ENCODE measurements at regions not wholly inside any gene's neighbourhood (a gene's known extent, or its start where the extent isn't known, plus 50 kb on each side); places are given as distances from the start of the nearest gene placed in this dataset.

DNA sequence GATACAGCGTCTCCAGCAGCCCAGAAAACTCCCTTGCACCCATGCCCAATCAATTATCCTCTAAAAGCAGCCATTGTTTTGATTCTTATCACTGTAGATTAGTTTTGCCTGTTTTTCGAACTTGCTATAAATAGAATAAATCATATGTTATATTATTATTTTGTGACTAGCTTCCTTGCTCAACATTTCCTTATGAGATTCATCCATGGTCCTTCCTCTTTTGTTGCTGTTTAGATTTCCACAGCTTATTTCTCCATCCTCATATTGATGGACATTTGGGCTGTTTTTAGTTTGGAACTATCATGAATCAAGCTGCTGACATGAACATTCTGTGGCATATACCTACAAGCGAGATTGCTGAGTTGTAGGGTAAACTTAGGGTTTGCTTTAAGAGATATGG, 595.3 kb downstream of the BCOR start:
- H3K4me1 ChIP-seq (ENCODE audit: control insufficient read depth, insufficient read depth, low read length), result no peaks in the 10 kb centered on the region
- H3K27me3 Mint-ChIP-seq (ENCODE audit: insufficient read depth), result peaks cover 1% of the 10 kb centered on the region
- no peaks in the 10 kb centered on the region for H3K9me3 ChIP-seq (ENCODE audit: control insufficient read depth, low read length)
- H3K4me3 Mint-ChIP-seq, result no peak overlapping the region
- DNase-seq, result no peak
- no peaks in the 10 kb centered on the region for H3K36me3 ChIP-seq (ENCODE audit: control insufficient read depth, insufficient read depth, low read length)
- no peak overlapping the region for H3K27ac Mint-ChIP-seq
- no peak overlapping the region for H3K4me3 ChIP-seq (ENCODE audit: low read length)
- H3K36me3 Mint-ChIP-seq (ENCODE audit: low read depth), result no peaks in the 10 kb centered on the region
- 100% methylated on average over 2 of the region's 3 CpGs; no CpG with 5 or more reads in 1 of the 2 experiments for WGBS, 2 experiments (ENCODE audit: insufficient coverage in 1 of 2, insufficient read length in 1 of 2)
- TF ChIP-seq CTCF (conservative IDR thresholded peaks at IDR 0.05), result no peak
- H3K9me3 Mint-ChIP-seq, result peaks cover 23% of the 10 kb centered on the region
- H3K9ac ChIP-seq (ENCODE audit: extremely low read depth, low read length, poor library complexity, severe bottlenecking), result no peak overlapping the region
- H3K27me3 ChIP-seq (ENCODE audit: control insufficient read depth, insufficient read depth, low read length, poor library complexity, severe bottlenecking), result no peaks in the 10 kb centered on the region
- peaks cover 4% of the 10 kb centered on the region for H3K4me1 Mint-ChIP-seq
- no peak overlapping the region for H3K27ac ChIP-seq (ENCODE audit: low read depth, low read length)

DNA sequence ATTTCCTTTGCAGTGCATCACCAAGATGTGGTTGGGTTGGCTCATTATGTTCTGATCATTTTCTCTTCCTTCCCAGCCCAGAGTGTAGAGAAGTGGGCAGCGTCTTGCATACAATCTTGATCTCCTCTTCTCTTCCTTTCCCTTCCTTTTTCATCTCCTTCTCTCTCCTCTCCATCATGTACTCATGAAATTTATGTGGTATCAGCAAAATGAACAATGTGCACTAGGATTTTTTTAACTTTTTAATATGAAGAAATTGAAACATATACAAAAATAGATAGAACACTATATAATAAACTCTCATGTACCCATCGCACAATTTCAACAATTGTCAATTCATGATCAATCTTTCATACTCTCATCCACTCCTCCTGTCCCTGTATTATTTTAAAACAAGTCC, 593.5 kb downstream of the BCOR start:
- no peak overlapping the region for H3K27ac Mint-ChIP-seq
- peaks cover 4% of the 10 kb centered on the region for H3K4me1 Mint-ChIP-seq
- no peaks in the 10 kb centered on the region for H3K4me1 ChIP-seq (ENCODE audit: control insufficient read depth, insufficient read depth, low read length)
- H3K36me3 ChIP-seq (ENCODE audit: control insufficient read depth, insufficient read depth, low read length), result no peaks in the 10 kb centered on the region
- no peak overlapping the region for H3K4me3 ChIP-seq (ENCODE audit: low read length)
- TF ChIP-seq CTCF (conservative IDR thresholded peaks at IDR 0.05), result no peak
- H3K9me3 Mint-ChIP-seq, result peaks cover 35% of the 10 kb centered on the region
- peaks cover 11% of the 10 kb centered on the region for H3K9me3 ChIP-seq (ENCODE audit: control insufficient read depth, low read length)
- H3K27me3 ChIP-seq (ENCODE audit: control insufficient read depth, insufficient read depth, low read length, poor library complexity, severe bottlenecking), result no peaks in the 10 kb centered on the region
- no peak overlapping the region for H3K4me3 Mint-ChIP-seq
- no peaks in the 10 kb centered on the region for H3K36me3 Mint-ChIP-seq (ENCODE audit: low read depth)
- DNase-seq, result no peak
- H3K27ac ChIP-seq (ENCODE audit: low read depth, low read length), result no peak overlapping the region
- WGBS, 2 experiments (ENCODE audit: insufficient coverage in 1 of 2, insufficient read length in 1 of 2), result 96% methylated on average over 1 of the region's 2 CpGs; no CpG with 5 or more reads in 1 of the 2 experiments
- H3K9ac ChIP-seq (ENCODE audit: extremely low read depth, low read length, poor library complexity, severe bottlenecking), result no peak overlapping the region
- H3K27me3 Mint-ChIP-seq (ENCODE audit: insufficient read depth), result peaks cover 1% of the 10 kb centered on the region

DNA sequence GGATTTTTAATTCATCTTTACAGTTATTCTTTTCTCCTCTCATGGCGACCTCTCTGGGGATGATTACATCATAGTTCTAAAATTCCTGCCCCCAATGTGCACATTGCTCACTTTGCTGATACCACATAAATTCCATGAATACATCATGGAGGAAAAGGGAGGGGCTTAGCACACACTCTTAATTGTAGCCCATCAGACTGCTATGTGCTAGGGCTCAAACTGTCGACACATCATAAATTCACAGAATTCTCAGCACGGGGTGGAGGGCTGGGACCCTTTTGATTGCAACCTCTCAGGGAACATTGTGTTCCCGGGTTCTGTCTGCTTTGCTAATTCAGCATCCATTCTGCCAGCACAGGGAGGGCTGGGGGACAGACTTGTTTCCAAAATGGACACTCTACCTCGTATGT, 592.9 kb downstream of the BCOR start:
- peaks cover 36% of the 10 kb centered on the region for H3K9me3 Mint-ChIP-seq

More for the DNA sequence above, 592.9 kb downstream of the BCOR start:
- peaks cover 4% of the 10 kb centered on the region for H3K4me1 Mint-ChIP-seq
- H3K36me3 Mint-ChIP-seq (ENCODE audit: low read depth), result no peaks in the 10 kb centered on the region
- no peak overlapping the region for H3K27ac ChIP-seq (ENCODE audit: low read depth, low read length)
- peaks cover 18% of the 10 kb centered on the region for H3K9me3 ChIP-seq (ENCODE audit: control insufficient read depth, low read length)
- H3K27ac Mint-ChIP-seq, result no peak overlapping the region
- no peak overlapping the region for H3K4me3 Mint-ChIP-seq
- H3K27me3 Mint-ChIP-seq (ENCODE audit: insufficient read depth), result peaks cover 1% of the 10 kb centered on the region
- no peak overlapping the region for H3K4me3 ChIP-seq (ENCODE audit: low read length)
- 92% methylated on average over 4 of the region's 5 CpGs; no CpG with 5 or more reads in 1 of the 2 experiments for WGBS, 2 experiments (ENCODE audit: insufficient coverage in 1 of 2, insufficient read length in 1 of 2)
- no peak for DNase-seq
- no peaks in the 10 kb centered on the region for H3K27me3 ChIP-seq (ENCODE audit: control insufficient read depth, insufficient read depth, low read length, poor library complexity, severe bottlenecking)
- no peaks in the 10 kb centered on the region for H3K4me1 ChIP-seq (ENCODE audit: control insufficient read depth, insufficient read depth, low read length)
- H3K36me3 ChIP-seq (ENCODE audit: control insufficient read depth, insufficient read depth, low read length), result no peaks in the 10 kb centered on the region
- TF ChIP-seq CTCF (conservative IDR thresholded peaks at IDR 0.05), result no peak
- no peak overlapping the region for H3K9ac ChIP-seq (ENCODE audit: extremely low read depth, low read length, poor library complexity, severe bottlenecking)

Data from endodermal cell (in vitro differentiated cells).